ENCODE measurements at regions not wholly inside any gene's neighbourhood (a gene's known extent, or its start where the extent isn't known, plus 50 kb on each side); places are given as distances from the start of the nearest gene placed in this dataset.

DNA sequence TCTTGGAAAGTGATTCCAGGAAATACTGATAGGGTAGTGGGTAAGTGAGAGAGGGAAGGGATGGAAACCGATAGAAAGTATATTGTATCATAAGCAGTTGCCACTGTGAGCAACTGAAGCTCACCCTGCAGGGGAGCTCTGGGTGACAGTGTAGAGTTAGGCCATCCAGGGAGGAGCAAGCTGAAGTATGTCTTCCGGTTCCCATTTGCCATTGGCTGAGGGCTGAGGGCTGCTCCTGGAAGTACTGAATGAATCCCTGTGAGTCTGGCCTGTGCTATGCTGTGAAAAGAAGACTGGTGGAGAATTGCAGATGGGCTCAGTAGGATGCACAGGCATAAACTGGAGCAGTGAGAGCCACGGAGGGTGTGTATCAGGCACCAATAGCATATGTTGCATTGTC is 348.3 kb downstream of the MFSD1 start:
- Mint-ChIP-seq H3K36me3 (ENCODE audit: insufficient read depth in 2 of 2) (no peaks in the 10 kb centered on the region), H3K27ac (no peak overlapping the region), H3K9me3 (peaks cover 0 to 4% of the 10 kb centered on the region in 2 donors), H3K27me3 (ENCODE audit: low read depth) (no peaks in the 10 kb centered on the region), H3K4me3 (no peak overlapping the region), H3K4me1 (ENCODE audit: low read depth) (no peaks in the 10 kb centered on the region)
- DNase-seq (no peak), ATAC-seq (replicated peaks in 1 of 2) (no peak)

DNA sequence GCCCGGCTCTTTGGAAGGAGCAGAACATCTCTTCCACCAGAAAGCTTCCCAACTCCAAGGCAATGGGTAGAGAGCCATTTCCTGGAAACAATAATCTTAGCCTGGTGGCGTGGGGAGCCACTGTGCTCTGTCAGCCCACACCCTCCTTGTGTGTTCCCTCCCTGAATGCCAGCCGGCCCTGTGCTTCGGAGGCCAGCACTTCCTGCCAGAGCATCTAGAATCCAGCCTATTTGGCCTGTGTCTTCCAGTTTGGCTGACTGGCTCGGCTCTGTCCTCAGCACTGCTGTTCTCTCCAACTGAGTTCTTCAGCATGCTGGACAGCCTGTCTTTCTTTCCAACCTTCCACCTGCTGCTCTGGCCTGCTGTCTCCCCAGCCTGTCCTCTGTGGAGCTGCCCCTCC is 349.3 kb downstream of the MFSD1 start:
- DNase-seq (no peak), ATAC-seq (replicated peaks in 1 of 2) (no peak)
- no peaks in the 10 kb centered on the region for H3K36me3 Mint-ChIP-seq (ENCODE audit: insufficient read depth in 2 of 2)
- no peaks in the 10 kb centered on the region for H3K4me1 Mint-ChIP-seq (ENCODE audit: low read depth)
- H3K4me3 Mint-ChIP-seq: no peak overlapping the region
- no peak overlapping the region for H3K27ac Mint-ChIP-seq
- H3K27me3 Mint-ChIP-seq (ENCODE audit: low read depth): no peaks in the 10 kb centered on the region
- H3K9me3 Mint-ChIP-seq: peaks cover 0 to 1% of the 10 kb centered on the region in 2 donors

DNA sequence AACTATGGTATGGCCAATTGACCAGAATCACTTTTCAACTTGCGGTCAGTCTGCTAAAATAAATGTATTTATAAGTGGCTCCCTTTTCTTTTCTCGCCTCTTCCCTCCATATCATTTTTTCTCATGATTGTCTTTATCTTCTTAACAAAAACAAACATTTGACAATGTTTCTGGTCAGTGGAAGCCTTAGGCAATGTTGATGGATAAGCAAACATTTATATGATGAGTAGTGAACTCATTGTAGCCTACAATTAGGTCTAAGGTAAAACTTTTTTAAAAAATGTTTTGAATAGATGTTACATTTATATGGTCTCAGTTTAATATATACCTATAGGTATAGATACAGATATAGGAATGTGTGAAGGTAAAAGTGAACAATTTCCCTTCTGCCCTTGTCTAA is 355.4 kb downstream of the MFSD1 start:
- DNase-seq (no peak), ATAC-seq (replicated peaks in 1 of 2) (no peak)
- no peaks in the 10 kb centered on the region for H3K27me3 Mint-ChIP-seq (ENCODE audit: low read depth)
- no peaks in the 10 kb centered on the region for H3K36me3 Mint-ChIP-seq (ENCODE audit: insufficient read depth in 2 of 2)
- no peaks in the 10 kb centered on the region for H3K4me1 Mint-ChIP-seq (ENCODE audit: low read depth)
- H3K9me3 Mint-ChIP-seq: peaks cover 0 to 1% of the 10 kb centered on the region in 2 donors
- no peak overlapping the region for H3K27ac Mint-ChIP-seq
- no peak overlapping the region for H3K4me3 Mint-ChIP-seq

DNA sequence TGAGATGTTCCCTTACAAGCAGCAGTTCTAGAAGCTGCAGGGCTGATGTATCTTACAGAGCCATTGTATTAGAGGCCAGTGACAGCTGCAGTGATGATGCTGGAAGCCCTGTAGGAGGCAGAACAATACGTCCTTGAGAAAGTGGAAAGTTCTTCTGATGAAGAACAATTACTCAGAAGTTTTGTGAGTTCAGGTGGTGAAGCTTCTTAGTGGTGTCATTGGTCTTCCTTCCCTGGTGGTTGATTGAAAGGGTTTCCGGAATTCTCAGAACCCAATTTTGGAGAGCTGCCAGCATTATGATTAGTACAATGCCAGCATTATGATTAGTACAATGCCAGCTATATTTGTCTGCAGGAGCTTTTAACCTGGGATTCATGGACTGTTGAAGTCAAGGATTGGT is 356.4 kb downstream of the MFSD1 start:
- peaks cover 0 to 1% of the 10 kb centered on the region in 2 donors for H3K9me3 Mint-ChIP-seq
- no peaks in the 10 kb centered on the region for H3K4me1 Mint-ChIP-seq (ENCODE audit: low read depth)
- DNase-seq (no peak), ATAC-seq (replicated peaks in 1 of 2) (no peak)
- H3K27ac Mint-ChIP-seq: no peak overlapping the region
- H3K27me3 Mint-ChIP-seq (ENCODE audit: low read depth): no peaks in the 10 kb centered on the region
- H3K36me3 Mint-ChIP-seq (ENCODE audit: insufficient read depth in 2 of 2): no peaks in the 10 kb centered on the region
- H3K4me3 Mint-ChIP-seq: no peak overlapping the region

DNA sequence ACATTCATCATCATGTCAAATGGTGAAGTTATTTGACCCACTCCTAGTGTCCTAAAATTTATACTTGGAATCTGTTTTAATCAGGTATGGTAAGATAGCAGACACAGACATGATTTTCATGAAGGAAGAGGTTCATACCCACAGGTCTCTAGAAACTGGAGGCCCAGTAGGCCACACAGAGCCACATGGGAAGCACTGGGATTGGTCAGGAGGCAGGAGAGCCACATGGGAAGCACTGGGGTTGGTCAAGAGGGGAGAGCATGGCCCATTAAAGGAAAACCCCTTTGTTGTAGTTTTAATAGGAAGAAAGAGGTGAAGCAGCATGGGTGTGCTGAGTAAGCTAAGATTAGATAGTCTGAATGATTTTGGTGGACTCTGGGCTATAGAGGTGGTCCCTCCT is 356.9 kb downstream of the MFSD1 start:
- Mint-ChIP-seq H3K9me3 (peaks cover 0 to under 1% of the 10 kb centered on the region in 2 donors), H3K27me3 (ENCODE audit: low read depth) (no peaks in the 10 kb centered on the region), H3K4me1 (ENCODE audit: low read depth) (no peaks in the 10 kb centered on the region), H3K36me3 (ENCODE audit: insufficient read depth in 2 of 2) (no peaks in the 10 kb centered on the region), H3K27ac (no peak overlapping the region), H3K4me3 (no peak overlapping the region)
- no peak for ATAC-seq (replicated peaks in 1 of 2)
- DNase-seq: no peak

DNA sequence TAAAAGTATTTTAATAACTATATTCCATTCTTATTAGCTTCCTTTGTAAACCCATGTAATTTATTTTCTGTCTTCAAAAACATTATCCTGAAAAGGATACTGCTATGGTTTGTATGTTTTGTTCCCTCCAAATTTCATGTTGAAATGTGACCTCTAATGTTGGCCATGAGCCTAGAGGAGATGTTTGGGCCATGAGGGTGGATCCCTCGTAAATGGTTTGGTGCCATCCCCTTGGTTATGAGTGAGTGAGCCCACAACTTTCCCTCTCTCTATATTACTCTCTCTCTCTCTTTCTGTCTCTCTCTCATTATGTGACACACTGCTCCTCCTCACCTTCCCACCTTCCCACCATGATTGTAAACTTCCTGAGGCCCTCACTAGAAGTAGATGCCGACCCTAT is 357.7 kb downstream of the MFSD1 start:
- DNase-seq: no peak
- Mint-ChIP-seq H3K9me3 (no peaks in the 10 kb centered on the region), H3K4me1 (ENCODE audit: low read depth) (no peaks in the 10 kb centered on the region), H3K36me3 (ENCODE audit: insufficient read depth in 2 of 2) (no peaks in the 10 kb centered on the region), H3K27me3 (ENCODE audit: low read depth) (no peaks in the 10 kb centered on the region), H3K4me3 (no peak overlapping the region), H3K27ac (no peak overlapping the region)
- ATAC-seq (replicated peaks in 1 of 2): no peak

DNA sequence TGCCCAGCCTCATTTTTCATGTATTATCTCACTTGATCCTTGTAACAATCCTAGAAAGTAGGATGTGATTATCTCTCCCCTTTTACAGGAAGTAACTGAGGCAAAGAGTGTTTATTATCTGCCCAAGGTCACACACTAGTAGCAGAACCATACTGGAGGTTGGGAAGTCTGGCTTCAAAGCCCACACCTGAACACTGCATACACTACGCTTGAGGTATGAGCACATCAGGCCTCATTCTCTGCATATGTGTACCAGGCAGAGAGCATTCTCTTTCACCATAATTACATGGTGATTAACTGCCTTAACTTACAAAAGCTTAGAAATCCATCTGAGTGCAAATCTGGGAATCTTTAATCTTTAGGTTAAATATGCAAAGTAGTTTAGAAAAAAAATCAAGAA is 361.8 kb downstream of the MFSD1 start:
- ATAC-seq (replicated peaks in 1 of 2) (no peak), DNase-seq (no peak)
- Mint-ChIP-seq H3K27ac (no peak overlapping the region), H3K36me3 (ENCODE audit: insufficient read depth in 2 of 2) (no peaks in the 10 kb centered on the region), H3K4me3 (no peak overlapping the region), H3K9me3 (no peaks in the 10 kb centered on the region), H3K27me3 (ENCODE audit: low read depth) (no peaks in the 10 kb centered on the region), H3K4me1 (ENCODE audit: low read depth) (no peaks in the 10 kb centered on the region)

DNA sequence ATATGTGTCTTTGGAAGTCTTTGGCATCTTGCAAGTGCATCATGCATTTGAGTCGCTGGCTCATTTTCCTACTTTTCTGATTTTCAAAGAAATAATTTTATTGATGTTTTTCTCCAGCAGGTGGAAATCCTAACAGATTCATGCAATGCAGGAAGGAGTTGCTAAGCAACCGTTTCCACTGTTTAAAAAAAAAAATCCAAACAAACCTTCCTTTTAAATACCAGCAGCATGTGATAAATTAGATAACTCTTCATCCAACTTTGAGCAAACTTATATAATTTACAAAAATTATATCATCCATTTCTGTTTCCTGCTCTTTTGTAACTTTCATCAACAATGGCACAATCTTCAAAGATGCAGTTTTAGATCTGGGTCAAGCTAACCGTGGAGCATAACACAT is 364.1 kb downstream of the MFSD1 start:
- H3K27ac Mint-ChIP-seq: no peak overlapping the region
- no peak overlapping the region for H3K4me3 Mint-ChIP-seq
- no peaks in the 10 kb centered on the region for H3K4me1 Mint-ChIP-seq (ENCODE audit: low read depth)
- no peaks in the 10 kb centered on the region for H3K27me3 Mint-ChIP-seq (ENCODE audit: low read depth)
- DNase-seq (no peak), ATAC-seq (replicated peaks in 1 of 2) (no peak)
- H3K36me3 Mint-ChIP-seq (ENCODE audit: insufficient read depth in 2 of 2): no peaks in the 10 kb centered on the region
- no peaks in the 10 kb centered on the region for H3K9me3 Mint-ChIP-seq

DNA sequence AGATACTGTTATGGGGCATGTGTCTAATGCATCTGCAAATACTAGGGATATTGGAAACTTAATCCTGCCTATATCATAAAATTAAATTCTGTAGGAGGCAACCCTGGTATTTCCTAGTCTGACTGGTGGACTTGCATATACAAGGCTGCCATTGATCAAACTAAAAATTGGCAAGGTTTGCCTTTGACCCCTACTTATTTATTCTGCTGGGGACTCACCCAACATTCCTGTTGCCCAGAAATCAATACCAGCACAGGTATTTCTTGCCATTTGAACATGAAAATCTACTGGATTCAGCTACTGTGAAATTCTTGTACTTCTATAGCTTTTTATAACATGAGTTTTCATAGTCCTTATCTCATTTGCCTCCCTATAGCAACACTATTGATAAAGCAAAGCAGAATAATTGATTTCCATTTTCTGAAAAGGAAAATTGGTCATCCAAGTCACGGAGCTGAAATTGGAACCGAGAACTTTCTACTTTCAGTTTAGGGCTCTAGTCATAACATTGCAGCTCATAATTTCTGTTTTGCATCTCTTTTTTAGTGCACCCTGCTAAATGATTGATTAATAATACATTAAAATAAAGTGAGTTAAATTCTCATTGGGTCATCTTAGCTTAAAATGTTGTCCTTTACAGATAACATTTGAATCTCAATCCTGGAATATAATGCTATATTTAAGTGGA is 365.2 kb downstream of the MFSD1 start:
- H3K4me1 Mint-ChIP-seq (ENCODE audit: low read depth): no peaks in the 10 kb centered on the region
- ATAC-seq (replicated peaks in 1 of 2): no peak
- no peaks in the 10 kb centered on the region for H3K27me3 Mint-ChIP-seq (ENCODE audit: low read depth)
- no peak overlapping the region for H3K27ac Mint-ChIP-seq
- no peaks in the 10 kb centered on the region for H3K9me3 Mint-ChIP-seq
- DNase-seq: no peak
- H3K4me3 Mint-ChIP-seq: no peak overlapping the region
- no peaks in the 10 kb centered on the region for H3K36me3 Mint-ChIP-seq (ENCODE audit: insufficient read depth in 2 of 2)

DNA sequence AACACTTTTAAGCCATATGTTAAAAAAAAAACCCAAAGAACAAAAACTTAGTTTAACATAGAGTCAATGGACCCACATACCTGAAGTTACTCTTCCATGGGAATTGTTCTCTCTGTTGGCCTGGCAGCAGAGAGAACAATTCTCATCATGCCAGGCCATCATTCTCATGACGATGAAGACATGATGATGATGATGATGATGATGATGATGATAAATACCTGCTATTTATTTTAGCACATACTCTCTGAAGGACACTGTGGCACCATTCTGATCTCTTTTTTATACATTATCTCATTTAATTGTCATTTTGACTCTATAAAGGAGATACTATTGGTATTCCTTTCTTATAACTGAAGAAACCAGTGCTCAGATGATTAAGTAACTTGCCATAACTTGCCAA is 366.9 kb downstream of the MFSD1 start:
- no peaks in the 10 kb centered on the region for H3K9me3 Mint-ChIP-seq
- H3K27me3 Mint-ChIP-seq (ENCODE audit: low read depth): no peaks in the 10 kb centered on the region
- ATAC-seq (replicated peaks in 1 of 2): no peak

DNA sequence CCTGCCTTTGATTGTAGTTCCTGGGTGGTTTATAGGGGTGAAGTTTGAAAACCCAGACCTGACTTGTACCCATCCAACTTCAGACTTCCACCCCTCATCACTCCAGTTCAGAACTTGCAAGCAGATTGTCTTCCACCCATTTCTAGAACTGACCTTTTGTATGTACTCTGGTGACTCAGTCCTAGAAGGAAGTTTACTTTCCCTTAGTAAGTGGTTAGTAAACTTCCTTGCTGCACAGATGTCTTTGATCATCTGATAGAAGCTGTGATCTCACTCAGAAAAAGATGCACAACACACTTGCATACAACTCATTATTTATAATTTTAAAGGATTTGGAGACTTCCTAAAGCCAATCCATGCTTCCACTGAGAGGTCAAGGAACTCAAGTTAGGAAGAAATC is 368.0 kb downstream of the MFSD1 start:
- ATAC-seq (replicated peaks in 1 of 2) (no peak), DNase-seq (no peak)
- Mint-ChIP-seq H3K27me3 (ENCODE audit: low read depth) (no peaks in the 10 kb centered on the region), H3K9me3 (no peaks in the 10 kb centered on the region), H3K27ac (no peak overlapping the region), H3K36me3 (ENCODE audit: insufficient read depth in 2 of 2) (no peaks in the 10 kb centered on the region), H3K4me3 (no peak overlapping the region), H3K4me1 (ENCODE audit: low read depth) (no peaks in the 10 kb centered on the region)

More for the DNA sequence above, 366.9 kb downstream of the MFSD1 start:
- no peak overlapping the region for H3K27ac Mint-ChIP-seq
- H3K4me1 Mint-ChIP-seq (ENCODE audit: low read depth): no peaks in the 10 kb centered on the region
- H3K4me3 Mint-ChIP-seq: no peak overlapping the region
- no peaks in the 10 kb centered on the region for H3K36me3 Mint-ChIP-seq (ENCODE audit: insufficient read depth in 2 of 2)
- DNase-seq: no peak

DNA sequence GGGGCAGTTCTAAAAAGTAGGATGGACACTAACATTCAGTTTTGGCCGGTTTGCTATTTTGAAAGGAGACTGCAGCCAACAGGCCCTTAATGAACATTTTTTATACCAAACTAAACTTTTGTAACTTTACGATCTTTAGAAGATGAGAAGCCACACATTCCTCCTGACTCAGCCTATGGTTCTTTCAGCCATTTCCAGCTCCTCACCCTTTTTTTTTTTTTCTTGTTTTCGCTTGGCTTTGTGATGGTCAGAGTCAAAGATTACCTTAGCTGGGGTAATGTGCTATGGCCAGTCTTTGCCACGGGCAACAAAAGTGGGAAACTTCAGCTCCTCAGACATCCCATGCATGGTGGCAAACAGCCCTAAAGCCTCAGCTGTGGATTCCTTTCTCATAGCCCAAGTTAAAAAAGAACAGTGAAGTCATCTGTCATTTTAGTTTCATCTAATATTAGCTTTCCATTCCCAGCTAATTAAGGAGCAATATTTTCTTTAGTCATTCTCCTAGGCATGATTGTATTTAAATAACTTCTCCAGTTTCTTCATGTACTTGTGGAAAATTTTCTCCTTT is 368.7 kb downstream of the MFSD1 start:
- Mint-ChIP-seq H3K27ac (no peak overlapping the region), H3K27me3 (ENCODE audit: low read depth) (no peaks in the 10 kb centered on the region), H3K4me3 (no peak overlapping the region), H3K9me3 (no peaks in the 10 kb centered on the region), H3K4me1 (ENCODE audit: low read depth) (no peaks in the 10 kb centered on the region), H3K36me3 (ENCODE audit: insufficient read depth in 2 of 2) (no peaks in the 10 kb centered on the region)
- DNase-seq (no peak), ATAC-seq (replicated peaks in 1 of 2) (no peak)

DNA sequence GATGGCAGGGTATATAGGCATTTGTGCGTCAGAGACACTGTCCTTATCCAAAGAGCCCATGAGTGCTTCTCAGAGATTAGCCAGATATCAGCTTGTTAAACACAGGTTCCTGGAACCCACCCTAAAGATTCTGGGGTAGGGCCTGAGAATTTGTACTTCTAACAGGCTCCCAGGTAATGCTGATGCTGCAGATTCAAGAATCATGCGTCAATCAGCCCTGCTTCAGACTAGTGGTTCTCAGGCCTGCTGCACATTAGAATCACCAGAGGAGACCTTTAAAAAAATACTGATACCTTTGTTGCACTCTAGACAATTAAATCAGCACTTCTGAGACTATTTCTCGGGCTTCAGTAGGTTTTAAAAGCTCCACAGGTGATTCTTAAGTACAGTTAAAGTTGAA is 369.5 kb downstream of the MFSD1 start:
- ATAC-seq (replicated peaks in 1 of 2) (no peak), DNase-seq (no peak)
- no peaks in the 10 kb centered on the region for H3K27me3 Mint-ChIP-seq (ENCODE audit: low read depth)
- no peaks in the 10 kb centered on the region for H3K4me1 Mint-ChIP-seq (ENCODE audit: low read depth)
- no peak overlapping the region for H3K4me3 Mint-ChIP-seq
- no peak overlapping the region for H3K27ac Mint-ChIP-seq
- H3K36me3 Mint-ChIP-seq (ENCODE audit: insufficient read depth in 2 of 2): no peaks in the 10 kb centered on the region
- no peaks in the 10 kb centered on the region for H3K9me3 Mint-ChIP-seq

DNA sequence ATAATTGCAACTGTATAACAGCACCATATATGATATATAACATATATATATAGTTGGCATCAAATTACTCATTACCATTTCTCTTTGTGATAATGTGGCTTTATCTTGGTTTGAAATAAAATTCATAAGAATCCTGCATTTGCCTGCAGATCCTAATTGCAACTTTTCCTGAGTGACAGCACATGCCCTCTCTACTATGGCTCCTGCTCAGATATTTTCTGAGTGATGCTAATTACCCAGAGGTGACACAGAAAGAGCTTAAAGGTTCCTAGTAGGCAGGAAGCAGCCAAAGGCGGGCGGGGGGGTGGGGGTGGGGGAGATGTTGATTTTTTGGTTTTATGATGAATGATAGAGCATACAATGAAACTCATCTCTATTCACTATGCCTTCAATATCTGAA is 370.6 kb downstream of the MFSD1 start:
- H3K27ac Mint-ChIP-seq: no peak overlapping the region
- H3K27me3 Mint-ChIP-seq (ENCODE audit: low read depth): no peaks in the 10 kb centered on the region
- DNase-seq (no peak), ATAC-seq (replicated peaks in 1 of 2) (no peak)
- H3K9me3 Mint-ChIP-seq: no peaks in the 10 kb centered on the region
- no peaks in the 10 kb centered on the region for H3K36me3 Mint-ChIP-seq (ENCODE audit: insufficient read depth in 2 of 2)
- no peak overlapping the region for H3K4me3 Mint-ChIP-seq
- H3K4me1 Mint-ChIP-seq (ENCODE audit: low read depth): no peaks in the 10 kb centered on the region

Measured in activated T-cell treated with anti-CD3 and anti-CD28 coated beads, Interleukin-2, amount 50 U/mL, for 72 hours (primary cell).